Stimulated activated CD4-positive, alpha-beta T cell treated with anti-CD3 and anti-CD28 coated beads, Interleukin-2, amount 100 ng/mL, for 24 hours (primary cell): ENCODE measurements at regions not wholly inside any gene's neighbourhood (a gene's known extent, or its start where the extent isn't known, plus 50 kb on each side); places are given as distances from the start of the nearest gene placed in this dataset.

Experiments used
- DNase-seq, 2 donors: peaks; one replicate each; pipeline ENCODE4 v3.0.0-alpha.2; 2020

- no peak for DNase-seq
Measured at GRCh38 chr4:124515591-124515990, 196.9 kb downstream of the ANKRD50 start.

GRCh38 chr4:124519196-124519595, 193.3 kb downstream of the ANKRD50 start:
- no peak for DNase-seq

GRCh38 chr4:124523816-124524215, 188.7 kb downstream of the ANKRD50 start:
- no peak for DNase-seq

- no peak for DNase-seq
Measured at GRCh38 chr4:124525524-124525923, 187.0 kb downstream of the ANKRD50 start.

- DNase-seq = no peak
Measured at GRCh38 chr4:124526331-124526730, 186.2 kb downstream of the ANKRD50 start.

- no peak for DNase-seq
Measured at GRCh38 chr4:124526769-124527168, 185.8 kb downstream of the ANKRD50 start.

GRCh38 chr4:124527364-124527763, 185.2 kb downstream of the ANKRD50 start:
- DNase-seq = no peak

- DNase-seq = no peak
Measured at GRCh38 chr4:124529131-124529530, 183.4 kb downstream of the ANKRD50 start.

GRCh38 chr4:124530464-124531077, 182.0 kb downstream of the ANKRD50 start:
- DNase-seq = no peak

- DNase-seq = no peak
Measured at GRCh38 chr4:124534131-124534530, 178.4 kb downstream of the ANKRD50 start.

- DNase-seq = no peak
Measured at GRCh38 chr4:124535003-124535402, 177.5 kb downstream of the ANKRD50 start.

GRCh38 chr4:124536946-124537345, 175.6 kb downstream of the ANKRD50 start:
- DNase-seq = no peak

GRCh38 chr4:124537971-124538370, 174.6 kb downstream of the ANKRD50 start:
- DNase-seq = no peak

GRCh38 chr4:124540014-124540413, 172.5 kb downstream of the ANKRD50 start:
- DNase-seq = no peak

- no peak for DNase-seq
Measured at GRCh38 chr4:124541652-124542420, 170.7 kb downstream of the ANKRD50 start.

- no peak for DNase-seq
Measured at GRCh38 chr4:124555959-124556358, 156.6 kb downstream of the ANKRD50 start.

- no peak for DNase-seq
Measured at GRCh38 chr4:124564121-124564520, 148.4 kb downstream of the ANKRD50 start.

GRCh38 chr4:124565371-124565770, 147.2 kb downstream of the ANKRD50 start:
- no peak for DNase-seq

GRCh38 chr4:124566030-124566429, 146.5 kb downstream of the ANKRD50 start:
- DNase-seq = no peak

GRCh38 chr4:124573056-124573455, 139.5 kb downstream of the ANKRD50 start:
- no peak for DNase-seq

- DNase-seq = no peak
Measured at GRCh38 chr4:124579896-124580295, 132.6 kb downstream of the ANKRD50 start.

- no peak for DNase-seq
Measured at GRCh38 chr4:124583797-124584196, 128.7 kb downstream of the ANKRD50 start.

- DNase-seq = no peak
Measured at GRCh38 chr4:124589786-124590185, 122.7 kb downstream of the ANKRD50 start.

GRCh38 chr4:124590480-124590879, 122.1 kb downstream of the ANKRD50 start:
- DNase-seq = no peak

GRCh38 chr4:124591637-124592036, 120.9 kb downstream of the ANKRD50 start:
- DNase-seq = no peak
